Naive thymus-derived CD8-positive, alpha-beta T cell (primary cell): ENCODE measurements at regions not wholly inside any gene's neighbourhood (a gene's known extent, or its start where the extent isn't known, plus 50 kb on each side); places are given as distances from the start of the nearest gene placed in this dataset.
"Not testable (repeated sequence)": the region's sequence is repeated elsewhere in the genome, so short reads cannot be mapped to it uniquely, and the experiment has no call there.

Experiments
- ATAC-seq, 2 donors: fragments of 150-1000 bp; cut with Tn5 transposase in 1 of 2; sonication (Bioruptor Pico), chemical (Tn5 transposase) in 1 of 2; 1 replicate in 1 of 2; 2 replicates in 1 of 2; pipeline ENCODE4 v1.10.0; 2021; ENCODE audit warnings: mild to moderate bottlenecking in 2 of 2, moderate library complexity in 2 of 2
- POLR2A ChIA-PET: fragments of 350-600 bp; sonication (Branson Sonifier 250); formaldehyde crosslinking; loops from one replicate; lab custom pipeline; 2021; ENCODE audit warnings: antibody characterized with exemption; lab: Charles Lee
- DNase-seq, 10 donors: peaks; one replicate each; pipeline versions ENCODE4 v3.0.0 to v3.0.0-alpha.2; 2020 to 2022
- H3K27ac Mint-ChIP-seq, 10 donors: one replicate each; pipeline ENCODE4 v1.8.0; 2020 to 2022; ENCODE audit warnings: mild to moderate bottlenecking in 10 of 10, mixed read lengths in 10 of 10, moderate library complexity in 4 of 10, inconsistent platforms in 1 of 10
- H3K27me3 Mint-ChIP-seq, 5 donors: one replicate each; pipeline ENCODE4 v1.8.0; 2021 to 2022; ENCODE audit warnings: mixed read lengths in 5 of 5
- H3K36me3 Mint-ChIP-seq, 3 donors: one replicate each; pipeline ENCODE4 v1.8.0; 2020 to 2022; ENCODE audit warnings: mixed read lengths in 3 of 3, mild to moderate bottlenecking in 2 of 3, inconsistent platforms in 1 of 3
- H3K4me1 Mint-ChIP-seq, 4 donors: one replicate each; pipeline ENCODE4 v1.8.0; 2021 to 2022; ENCODE audit warnings: mixed read lengths in 4 of 4
- H3K4me3 Mint-ChIP-seq, 10 donors: one replicate each; pipeline ENCODE4 v1.8.0; 2020 to 2022; ENCODE audit warnings: mild to moderate bottlenecking in 10 of 10, mixed read lengths in 10 of 10, moderate library complexity in 6 of 10, inconsistent platforms in 1 of 10
- H3K9me3 Mint-ChIP-seq, 9 donors: one replicate each; pipeline ENCODE4 v1.8.0; 2020 to 2022; ENCODE audit warnings: mixed read lengths in 9 of 9, mild to moderate bottlenecking in 3 of 9, inconsistent platforms in 1 of 9, moderate library complexity in 1 of 9

- ATAC-seq, POLR2A ChIA-PET, H3K4me1 Mint-ChIP-seq, DNase-seq, H3K27ac Mint-ChIP-seq, H3K4me3 Mint-ChIP-seq: not testable (repeated sequence)
- peaks cover 12 to 57% (median 16%) of the 10 kb centered on the region in 5 donors for H3K27me3 Mint-ChIP-seq
- peaks cover 0 to 12% (median 6%) of the 10 kb centered on the region in 3 donors for H3K36me3 Mint-ChIP-seq
- H3K9me3 Mint-ChIP-seq: peaks cover 7 to 32% (median 15%) of the 10 kb centered on the region in 9 donors
These were observed 74.3 kb upstream of the FOXE1 start for GRCh38 chr9:97778740-97779139.

GRCh38 chr9:97779608-97780007, 73.4 kb upstream of the FOXE1 start:
- Mint-ChIP-seq H3K27ac (no peak overlapping the region), H3K27me3 (peaks cover 8 to 57% (median 16%) of the 10 kb centered on the region in 5 donors), H3K4me3 (no peak overlapping the region), H3K9me3 (peaks cover 7 to 32% (median 15%) of the 10 kb centered on the region in 9 donors), H3K36me3 (peaks cover 0 to 12% (median 6%) of the 10 kb centered on the region in 3 donors), H3K4me1 (no peaks in the 10 kb centered on the region)
- DNase-seq (no peak), ATAC-seq (no peak)
- POLR2A ChIA-PET: no interaction called here

GRCh38 chr9:97781902-97782301, 71.1 kb upstream of the FOXE1 start:
- Mint-ChIP-seq H3K4me1 (no peaks in the 10 kb centered on the region), H3K27me3 (peaks cover 8 to 46% (median 15%) of the 10 kb centered on the region in 5 donors), H3K9me3 (peaks cover 7 to 32% (median 15%) of the 10 kb centered on the region in 9 donors), H3K27ac (no peak overlapping the region), H3K36me3 (peaks cover 0 to 12% (median 6%) of the 10 kb centered on the region in 3 donors), H3K4me3 (no peak overlapping the region)
- POLR2A ChIA-PET: no interaction called here
- no peak for DNase-seq
- ATAC-seq: no peak

GRCh38 chr9:97786341-97786740, 66.7 kb upstream of the FOXE1 start:
- Mint-ChIP-seq H3K4me1 (no peaks in the 10 kb centered on the region), H3K27me3 (peaks cover 14 to 42% (median 16%) of the 10 kb centered on the region in 5 donors), H3K9me3 (peaks cover 0 to under 1% (median 0%) of the 10 kb centered on the region in 9 donors), H3K36me3 (no peaks in the 10 kb centered on the region), H3K4me3 (no peak overlapping the region), H3K27ac (no peak overlapping the region)
- ATAC-seq (no peak), DNase-seq (no peak)
- POLR2A ChIA-PET: no interaction called here

GRCh38 chr9:97787551-97787950, 65.5 kb upstream of the FOXE1 start:
- POLR2A ChIA-PET: no interaction called here
- Mint-ChIP-seq H3K9me3 (no peaks in the 10 kb centered on the region), H3K4me1 (no peaks in the 10 kb centered on the region), H3K27me3 (peaks cover 8 to 30% (median 15%) of the 10 kb centered on the region in 5 donors), H3K4me3 (no peak overlapping the region), H3K27ac (no peak overlapping the region), H3K36me3 (no peaks in the 10 kb centered on the region)
- no peak for ATAC-seq
- no peak for DNase-seq

- H3K4me3 Mint-ChIP-seq: no peak overlapping the region
- POLR2A ChIA-PET: no interaction called here
These were observed 64.0 kb upstream of the FOXE1 start for GRCh38 chr9:97788763-97789663.

GRCh38 chr9:97790542-97790941, 62.5 kb upstream of the FOXE1 start:
- ATAC-seq (no peak), DNase-seq (no peak)
- no peaks in the 10 kb centered on the region for H3K36me3 Mint-ChIP-seq
- no peaks in the 10 kb centered on the region for H3K4me1 Mint-ChIP-seq
- no peak overlapping the region for H3K4me3 Mint-ChIP-seq
- POLR2A ChIA-PET: no interaction called here
- H3K27me3 Mint-ChIP-seq: peaks cover 2 to 11% (median 10%) of the 10 kb centered on the region in 5 donors
- H3K27ac Mint-ChIP-seq: no peak overlapping the region
- peaks cover 0 to 3% (median 0%) of the 10 kb centered on the region in 9 donors for H3K9me3 Mint-ChIP-seq

More at GRCh38 chr9:97788763-97789663, 64.0 kb upstream of the FOXE1 start:
- DNase-seq (no peak), ATAC-seq (no peak)
- Mint-ChIP-seq H3K36me3 (no peaks in the 10 kb centered on the region), H3K27ac (no peak overlapping the region), H3K27me3 (peaks cover 6 to 17% (median 11%) of the 10 kb centered on the region in 5 donors), H3K9me3 (no peaks in the 10 kb centered on the region), H3K4me1 (no peaks in the 10 kb centered on the region)

GRCh38 chr9:97791542-97791941, 61.5 kb upstream of the FOXE1 start:
- DNase-seq (no peak), ATAC-seq (no peak)
- Mint-ChIP-seq H3K36me3 (no peaks in the 10 kb centered on the region), H3K27me3 (peaks cover 2 to 11% (median 10%) of the 10 kb centered on the region in 5 donors), H3K27ac (no peak overlapping the region), H3K9me3 (peaks cover 0 to 6% (median 0%) of the 10 kb centered on the region in 9 donors), H3K4me3 (no peak overlapping the region), H3K4me1 (no peaks in the 10 kb centered on the region)
- POLR2A ChIA-PET: no interaction called here

- Mint-ChIP-seq H3K9me3 (peaks cover 0 to 6% (median 0%) of the 10 kb centered on the region in 9 donors), H3K36me3 (no peaks in the 10 kb centered on the region), H3K4me3 (no peak overlapping the region), H3K4me1 (no peaks in the 10 kb centered on the region), H3K27ac (no peak overlapping the region), H3K27me3 (peaks cover 2 to 11% (median 5%) of the 10 kb centered on the region in 5 donors)
- DNase-seq: no peak
- POLR2A ChIA-PET: no interaction called here
- no peak for ATAC-seq
These were observed 60.0 kb upstream of the FOXE1 start for GRCh38 chr9:97793067-97793466.

GRCh38 chr9:97794666-97795065, 58.4 kb upstream of the FOXE1 start:
- DNase-seq (no peak), ATAC-seq (no peak)
- Mint-ChIP-seq H3K27me3 (peaks cover 0 to 7% (median 0%) of the 10 kb centered on the region in 5 donors), H3K27ac (no peak overlapping the region), H3K9me3 (peaks cover 0 to 6% (median 0%) of the 10 kb centered on the region in 9 donors), H3K4me1 (no peaks in the 10 kb centered on the region), H3K36me3 (no peaks in the 10 kb centered on the region), H3K4me3 (no peak overlapping the region)
- POLR2A ChIA-PET: no interaction called here

GRCh38 chr9:97796176-97796575, 56.9 kb upstream of the FOXE1 start:
- H3K9me3 Mint-ChIP-seq, H3K27me3 Mint-ChIP-seq, POLR2A ChIA-PET, H3K4me3 Mint-ChIP-seq, ATAC-seq, H3K36me3 Mint-ChIP-seq, H3K27ac Mint-ChIP-seq, H3K4me1 Mint-ChIP-seq, DNase-seq: not testable (repeated sequence)

- no peaks in the 10 kb centered on the region for H3K9me3 Mint-ChIP-seq
- POLR2A ChIA-PET: no interaction called here
- DNase-seq (no peak), ATAC-seq (no peak)
- peaks cover 4 to 7% (median 6%) of the 10 kb centered on the region in 4 donors for H3K4me1 Mint-ChIP-seq
- H3K27me3 Mint-ChIP-seq: peaks cover 0 to 20% (median 5%) of the 10 kb centered on the region in 5 donors
- H3K4me3 Mint-ChIP-seq: peak overlapping the region in 2 of 10 donors; percentile 1 to 2
- H3K27ac Mint-ChIP-seq: no peak overlapping the region
- no peaks in the 10 kb centered on the region for H3K36me3 Mint-ChIP-seq
These were observed 51.8 kb upstream of the FOXE1 start for GRCh38 chr9:97801180-97801579.

GRCh38 chr9:97802276-97802675, 50.8 kb upstream of the FOXE1 start:
- DNase-seq (no peak), ATAC-seq (no peak)
- Mint-ChIP-seq H3K27ac (peak overlapping the region in 6 of 10 donors; percentile 36 to 95 (median 68)), H3K27me3 (peaks cover 0 to 21% (median 5%) of the 10 kb centered on the region in 5 donors), H3K4me1 (peaks cover 4 to 7% (median 6%) of the 10 kb centered on the region in 4 donors), H3K9me3 (no peaks in the 10 kb centered on the region), H3K36me3 (no peaks in the 10 kb centered on the region), H3K4me3 (peak overlapping the region; percentile 64 to 91 (median 80))
- POLR2A ChIA-PET: interaction anchor here (1.1 kb wide), 1 partner anchor 169 kb away, joined by 3 read pairs; the partner anchor contains the start of genes NCBP1 and TSTD2
